ENCODE measurements at regions not wholly inside any gene's neighbourhood (a gene's known extent, or its start where the extent isn't known, plus 50 kb on each side); places are given as distances from the start of the nearest gene placed in this dataset.

DNA sequence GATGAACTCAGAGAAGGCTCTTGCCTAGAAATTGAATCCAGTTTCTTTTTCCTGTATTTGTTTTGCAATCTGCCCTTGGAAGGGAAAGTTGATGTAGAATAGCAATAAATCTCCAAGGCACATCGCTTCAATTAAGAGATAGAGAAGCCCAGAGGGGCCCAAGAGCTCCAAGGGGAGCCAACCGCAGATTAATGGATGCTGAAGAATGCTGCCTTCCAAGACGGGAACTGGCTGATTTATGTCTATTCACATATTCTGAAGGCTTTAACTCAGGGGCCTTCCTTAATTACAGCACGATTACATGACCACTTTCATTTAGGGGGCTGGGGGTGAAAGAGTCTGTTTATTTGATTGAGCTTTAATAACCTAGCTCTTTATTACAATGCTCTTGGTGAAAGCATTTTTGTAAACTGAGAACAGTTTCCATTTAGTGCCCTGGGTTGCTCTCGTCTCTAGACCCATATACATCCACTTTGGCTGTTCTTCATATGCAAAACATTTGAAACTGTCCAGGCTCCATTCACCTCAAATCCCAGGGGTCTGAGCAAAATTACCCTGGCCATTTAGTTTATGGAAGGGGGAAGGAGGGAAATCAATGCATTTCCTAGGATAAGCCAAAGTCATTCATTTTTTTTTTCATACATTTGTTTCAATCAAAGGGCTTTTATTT lies 87.4 kb upstream of the CLDN14 start:
- TF ChIP-seq CEBPB (IDR thresholded peaks at IDR 0.05) (no peak), NFIC (IDR thresholded peaks at IDR 0.05) (no peak), CREB1 (IDR thresholded peaks at IDR 0.05; ENCODE audit: low read depth) (no peak), USF1 (IDR thresholded peaks at IDR 0.05) (no peak), RAD21 (IDR thresholded peaks at IDR 0.05; ENCODE audit: low read depth) (no peak), MAX (IDR thresholded peaks at IDR 0.05) (no peak), FOXM1 (IDR thresholded peaks at IDR 0.05; ENCODE audit: borderline replicate concordance, low read depth) (no peak), EGR1 (IDR thresholded peaks at IDR 0.05) (no peak), TEAD4 (IDR thresholded peaks at IDR 0.05) (no peak), TCF12 (IDR thresholded peaks at IDR 0.05; ENCODE audit: low read depth) (no peak), YY1 (IDR thresholded peaks at IDR 0.05; ENCODE audit: low read depth) (no peak), TAF1 (IDR thresholded peaks at IDR 0.05; ENCODE audit: low read depth) (no peak), ZBTB7A (IDR thresholded peaks at IDR 0.05; ENCODE audit: low read depth) (no peak), EP300 (IDR thresholded peaks at IDR 0.05; ENCODE audit: borderline replicate concordance) (no peak), REST (IDR thresholded peaks at IDR 0.05; ENCODE audit: low read depth) (no peak)

DNA sequence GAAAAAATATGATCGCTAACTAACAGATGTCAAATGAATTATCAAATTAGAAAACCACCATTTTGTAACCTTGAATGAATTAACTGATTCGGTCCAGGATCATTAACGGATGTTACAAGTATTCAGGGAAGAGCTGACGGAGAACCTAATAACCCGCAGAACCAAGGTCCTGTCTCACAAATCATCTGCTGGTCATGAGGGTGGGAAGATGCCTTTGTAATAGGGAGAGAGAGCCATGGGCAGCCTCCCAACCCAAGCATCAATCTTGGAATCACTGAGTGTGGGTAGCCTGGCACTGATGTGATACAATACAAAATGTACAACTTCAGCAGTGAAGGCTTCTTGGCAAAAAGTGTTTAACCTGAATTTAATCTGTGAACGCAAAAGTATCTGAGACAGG lies 89.6 kb upstream of the CLDN14 start:
- TF ChIP-seq REST (IDR thresholded peaks at IDR 0.05; ENCODE audit: low read depth) (no peak), TCF12 (IDR thresholded peaks at IDR 0.05; ENCODE audit: low read depth) (no peak), FOXM1 (IDR thresholded peaks at IDR 0.05; ENCODE audit: borderline replicate concordance, low read depth) (no peak), RAD21 (IDR thresholded peaks at IDR 0.05; ENCODE audit: low read depth) (no peak), MAX (IDR thresholded peaks at IDR 0.05) (no peak), CREB1 (IDR thresholded peaks at IDR 0.05; ENCODE audit: low read depth) (no peak), EP300 (IDR thresholded peaks at IDR 0.05; ENCODE audit: borderline replicate concordance) (no peak), NFIC (IDR thresholded peaks at IDR 0.05) (no peak)

DNA sequence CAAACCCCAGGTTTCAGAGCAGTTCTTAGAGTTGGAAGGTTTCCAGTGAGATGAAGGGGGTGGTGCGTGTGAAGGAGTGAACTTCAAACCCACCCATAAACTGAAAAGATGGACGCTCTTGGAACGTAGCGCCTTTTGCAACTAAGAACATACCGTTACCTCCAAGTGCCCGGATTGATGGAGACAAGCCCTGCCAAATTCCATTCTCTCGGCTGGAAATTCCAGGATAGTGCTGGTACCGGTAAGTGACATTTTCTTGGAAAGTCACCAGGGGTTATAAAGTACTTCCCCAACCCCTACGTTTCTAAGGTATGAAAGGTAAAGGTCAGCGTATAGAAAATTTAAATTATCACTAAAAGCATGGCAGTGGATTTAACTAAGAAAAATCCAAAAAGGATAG lies 91.6 kb upstream of the CLDN14 start:
- TF ChIP-seq CREB1 (IDR thresholded peaks at IDR 0.05; ENCODE audit: low read depth) (no peak), REST (IDR thresholded peaks at IDR 0.05; ENCODE audit: low read depth) (no peak), YY1 (IDR thresholded peaks at IDR 0.05; ENCODE audit: low read depth) (no peak), EP300 (IDR thresholded peaks at IDR 0.05; ENCODE audit: borderline replicate concordance) (no peak), NFIC (IDR thresholded peaks at IDR 0.05) (no peak), TEAD4 (IDR thresholded peaks at IDR 0.05) (no peak), ZBTB7A (IDR thresholded peaks at IDR 0.05; ENCODE audit: low read depth) (no peak), CEBPB (IDR thresholded peaks at IDR 0.05) (no peak)

DNA sequence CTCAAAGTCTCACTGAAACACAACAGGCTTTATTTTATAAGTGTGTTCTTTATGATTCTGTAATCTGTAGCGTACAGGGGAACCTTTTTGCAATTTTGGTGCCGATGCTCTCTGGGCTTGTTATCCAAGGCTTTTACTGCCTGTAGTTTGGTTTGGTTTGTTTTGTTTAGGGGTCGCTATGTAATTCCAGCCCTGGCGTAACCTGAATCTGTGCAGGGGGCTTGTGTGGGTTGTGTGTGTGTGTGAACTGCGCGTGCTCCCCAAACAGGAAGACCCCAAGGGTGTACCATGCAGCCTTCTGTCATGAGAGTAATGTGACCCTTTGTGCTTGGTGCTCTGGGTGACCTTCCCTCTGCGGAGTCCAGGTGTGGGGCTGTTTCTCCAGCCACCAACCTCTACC lies 92.1 kb upstream of the CLDN14 start:
- TF ChIP-seq REST (IDR thresholded peaks at IDR 0.05; ENCODE audit: low read depth) (no peak), EGR1 (IDR thresholded peaks at IDR 0.05) (no peak), USF1 (IDR thresholded peaks at IDR 0.05) (no peak), TAF1 (IDR thresholded peaks at IDR 0.05; ENCODE audit: low read depth) (no peak), RAD21 (IDR thresholded peaks at IDR 0.05; ENCODE audit: low read depth) (no peak), FOXM1 (IDR thresholded peaks at IDR 0.05; ENCODE audit: borderline replicate concordance, low read depth) (no peak), CREB1 (IDR thresholded peaks at IDR 0.05; ENCODE audit: low read depth) (no peak), TCF12 (IDR thresholded peaks at IDR 0.05; ENCODE audit: low read depth) (no peak), MAX (IDR thresholded peaks at IDR 0.05) (no peak), CEBPB (IDR thresholded peaks at IDR 0.05) (no peak), TEAD4 (IDR thresholded peaks at IDR 0.05) (no peak), EP300 (IDR thresholded peaks at IDR 0.05; ENCODE audit: borderline replicate concordance) (no peak), ZBTB7A (IDR thresholded peaks at IDR 0.05; ENCODE audit: low read depth) (no peak), YY1 (IDR thresholded peaks at IDR 0.05; ENCODE audit: low read depth) (no peak), NFIC (IDR thresholded peaks at IDR 0.05) (no peak)
